Ishikawa (cell line): ENCODE measurements at regions not wholly inside any gene's neighbourhood (a gene's known extent, or its start where the extent isn't known, plus 50 kb on each side); places are given as distances from the start of the nearest gene placed in this dataset.

Experiments used
- CEBPB ChIP-seq: IDR thresholded peaks from 2 replicates; pipeline ENCODE4 v1.6.1; 2012
- CREB1 ChIP-seq: IDR thresholded peaks from 2 replicates; pipeline ENCODE4 v1.6.1; 2012; ENCODE audit warnings: low read depth
- EGR1 ChIP-seq: IDR thresholded peaks from 2 replicates; pipeline ENCODE4 v1.6.1; 2012
- EP300 ChIP-seq: IDR thresholded peaks from 2 replicates; pipeline ENCODE4 v1.6.1; 2012; ENCODE audit warnings: borderline replicate concordance
- FOXM1 ChIP-seq: IDR thresholded peaks from 2 replicates; pipeline ENCODE4 v1.6.1; 2012; ENCODE audit warnings: low read depth, borderline replicate concordance
- MAX ChIP-seq: IDR thresholded peaks from 2 replicates; pipeline ENCODE4 v1.6.1; 2012
- NFIC ChIP-seq: IDR thresholded peaks from 2 replicates; pipeline ENCODE4 v1.6.1; 2012
- RAD21 ChIP-seq: IDR thresholded peaks from 2 replicates; pipeline ENCODE4 v1.6.1; 2012; ENCODE audit warnings: low read depth
- REST ChIP-seq: IDR thresholded peaks from 2 replicates; pipeline ENCODE4 v1.6.1; 2012; ENCODE audit warnings: low read depth, mild to moderate bottlenecking
- TAF1 ChIP-seq: IDR thresholded peaks from 2 replicates; pipeline ENCODE4 v1.6.1; 2012; ENCODE audit warnings: low read depth, mild to moderate bottlenecking
- TCF12 ChIP-seq: IDR thresholded peaks from 2 replicates; pipeline ENCODE4 v1.6.1; 2012; ENCODE audit warnings: low read depth
- TEAD4 ChIP-seq: IDR thresholded peaks from 2 replicates; pipeline ENCODE4 v1.6.1; 2012
- USF1 ChIP-seq: IDR thresholded peaks from 2 replicates; pipeline ENCODE4 v1.6.1; 2012
- YY1 ChIP-seq: IDR thresholded peaks from 2 replicates; pipeline ENCODE4 v1.6.1; 2012; ENCODE audit warnings: low read depth
- ZBTB7A ChIP-seq: IDR thresholded peaks from 2 replicates; pipeline ENCODE4 v1.6.1; 2012; ENCODE audit warnings: low read depth

GRCh38 chr2:209236377-209236776 is 187.5 kb upstream of the MAP2 start:
- TF ChIP-seq REST (peak; percentile 79), USF1 (no peak)

- TF ChIP-seq CEBPB (no peak), TEAD4 (no peak), NFIC (no peak), EP300 (no peak), YY1 (no peak), CREB1 (no peak), USF1 (no peak), TCF12 (no peak), FOXM1 (no peak), ZBTB7A (no peak), MAX (no peak), EGR1 (no peak), RAD21 (no peak)
Measured at GRCh38 chr2:209238765-209239584, 184.9 kb upstream of the MAP2 start.

GRCh38 chr2:209239585-209239938 is 184.3 kb upstream of the MAP2 start:
- TF ChIP-seq REST (no peak), EGR1 (no peak), MAX (no peak), USF1 (no peak), FOXM1 (no peak), YY1 (no peak), TAF1 (no peak), CREB1 (no peak), TCF12 (no peak)

- TF ChIP-seq ZBTB7A (no peak), EGR1 (no peak), YY1 (no peak), CEBPB (no peak), RAD21 (no peak), TCF12 (no peak), MAX (no peak), NFIC (no peak)
Measured at GRCh38 chr2:209240204-209240603, 183.6 kb upstream of the MAP2 start.

GRCh38 chr2:209253544-209253943 is 170.3 kb upstream of the MAP2 start:
- TF ChIP-seq TAF1 = no peak
- no peak for TF ChIP-seq EGR1
- no peak for TF ChIP-seq TCF12
- no peak for TF ChIP-seq ZBTB7A
- no peak for TF ChIP-seq RAD21
- TF ChIP-seq TEAD4 = no peak
- TF ChIP-seq EP300 = no peak
- no peak for TF ChIP-seq NFIC
- TF ChIP-seq YY1 = no peak
- TF ChIP-seq MAX = no peak
- TF ChIP-seq FOXM1 = no peak
- no peak for TF ChIP-seq CEBPB

GRCh38 chr2:209259767-209260166 is 164.1 kb upstream of the MAP2 start:
- no peak for TF ChIP-seq ZBTB7A
- TF ChIP-seq EGR1 = no peak
- no peak for TF ChIP-seq TEAD4
- TF ChIP-seq EP300 = no peak
- no peak for TF ChIP-seq FOXM1
- TF ChIP-seq REST = no peak
- TF ChIP-seq TCF12 = no peak
- no peak for TF ChIP-seq NFIC
- TF ChIP-seq USF1 = no peak
- no peak for TF ChIP-seq CREB1
- no peak for TF ChIP-seq YY1
